Liver (tissue), 8 donors: ENCODE measurements at regions not wholly inside any gene's neighbourhood (a gene's known extent, or its start where the extent isn't known, plus 50 kb on each side); places are given as distances from the start of the nearest gene placed in this dataset.

Experiments used
- DNase-seq: peaks from one replicate; pipeline ENCODE4 v3.0.0-alpha.2; 2017; ENCODE audit warnings: low spot score
- H3K27ac ChIP-seq, 2 donors: one replicate each; pipeline ENCODE4 v1.7.0; 2013; ENCODE audit warnings: inconsistent platforms in 2 of 2, low read length in 2 of 2, control low read depth in 1 of 2, low read depth in 1 of 2, mild to moderate bottlenecking in 1 of 2
- H3K27me3 ChIP-seq, 4 donors: one replicate each; pipeline versions ENCODE4 v1.6.1 to v1.7.0; 2013; ENCODE audit warnings: low read length in 3 of 4, inconsistent platforms in 1 of 4, mild to moderate bottlenecking in 1 of 4, moderate library complexity in 1 of 4; ENCODE audit not compliant: control insufficient read depth in 4 of 4, insufficient read depth in 4 of 4
- H3K36me3 ChIP-seq, 4 donors: one replicate each; pipeline versions ENCODE4 v1.6.1 to v1.7.0; 2013; ENCODE audit warnings: low read length in 3 of 4, mild to moderate bottlenecking in 3 of 4, low read depth in 1 of 4, moderate library complexity in 1 of 4; ENCODE audit not compliant: control insufficient read depth in 4 of 4, insufficient read depth in 3 of 4
- H3K4me1 ChIP-seq, 4 donors: one replicate each; pipeline versions ENCODE4 v1.6.1 to v1.7.0; 2013; ENCODE audit warnings: low read length in 3 of 4, mild to moderate bottlenecking in 3 of 4, moderate library complexity in 1 of 4; ENCODE audit not compliant: control insufficient read depth in 4 of 4, insufficient read depth in 4 of 4
- H3K4me3 ChIP-seq, 3 donors: one replicate each; pipeline versions ENCODE4 v1.6.1 to v1.7.0; 2013; ENCODE audit warnings: low read length in 3 of 3, control low read depth in 1 of 3, low read depth in 1 of 3, mild to moderate bottlenecking in 1 of 3
- H3K9ac ChIP-seq, 2 donors: one replicate each; pipeline ENCODE4 v1.7.0; 2013; ENCODE audit warnings: low read length in 2 of 2, mild to moderate bottlenecking in 2 of 2, moderate library complexity in 2 of 2, control low read depth in 1 of 2, low read depth in 1 of 2
- H3K9me3 ChIP-seq, 4 donors: one replicate each; pipeline versions ENCODE4 v1.6.1 to v1.7.0; 2013; ENCODE audit warnings: low read length in 3 of 4; ENCODE audit not compliant: control insufficient read depth in 4 of 4
- EGR1 ChIP-seq, 2 donors: IDR thresholded peaks; 2 replicates each; pipeline ENCODE4 v1.6.1; 2016 to 2018; ENCODE audit warnings: antibody characterized with exemption in 2 of 2, low read depth in 2 of 2
- FOXA1 ChIP-seq: IDR thresholded peaks from 2 replicates; pipeline ENCODE4 v1.6.1; 2016; ENCODE audit warnings: antibody characterized with exemption
- FOXA2 ChIP-seq: IDR thresholded peaks from 2 replicates; pipeline ENCODE4 v1.6.1; 2016; ENCODE audit warnings: antibody characterized with exemption
- GABPA ChIP-seq, 2 donors: IDR thresholded peaks in 1 of 2; conservative IDR thresholded peaks in 1 of 2; 2 replicates each; pipeline ENCODE4 v1.6.1; 2016; ENCODE audit warnings: antibody characterized with exemption in 2 of 2, mild to moderate bottlenecking in 1 of 2, moderate library complexity in 1 of 2
- HNF4A ChIP-seq, 2 donors: conservative IDR thresholded peaks; 2 replicates each; pipeline ENCODE4 v1.6.1; 2016; ENCODE audit warnings: antibody characterized with exemption in 2 of 2, mild to moderate bottlenecking in 2 of 2
- NR2F2 ChIP-seq: IDR thresholded peaks from 2 replicates; pipeline ENCODE4 v1.6.1; 2016; ENCODE audit warnings: antibody characterized with exemption
- RAD21 ChIP-seq, 2 donors: IDR thresholded peaks; 2 replicates each; pipeline ENCODE4 v1.6.1; 2016; ENCODE audit warnings: antibody characterized with exemption in 2 of 2, mild to moderate bottlenecking in 2 of 2
- RXRA ChIP-seq, 2 donors: IDR thresholded peaks; 2 replicates each; pipeline ENCODE4 v1.6.1; 2017 to 2018; ENCODE audit warnings: antibody characterized with exemption in 2 of 2, mild to moderate bottlenecking in 1 of 2
- SP1 ChIP-seq: IDR thresholded peaks from 2 replicates; pipeline ENCODE4 v1.6.1; 2018; ENCODE audit warnings: antibody characterized with exemption, mild to moderate bottlenecking
- TAF1 ChIP-seq: conservative IDR thresholded peaks from 2 replicates; pipeline ENCODE4 v1.6.1; 2016; ENCODE audit warnings: antibody characterized with exemption, mild to moderate bottlenecking
- WGBS: extraction: QIAGEN DNeasy Blood & Tissue Kit; methylation state at CpG from one replicate; pipeline ENCODE4 v1.1.7; 2013; 5-methylcytosine and 5-hydroxymethylcytosine counted together
- TF ChIP-seq, protein P1 (sequence below): IDR thresholded peaks from 2 replicates; pipeline ENCODE4 v1.6.1; 2016; ENCODE audit warnings: antibody characterized with exemption
- TF ChIP-seq, protein P2 (sequence below): IDR thresholded peaks from 2 replicates; pipeline ENCODE4 v1.6.1; 2016; ENCODE audit warnings: antibody characterized with exemption
- TF ChIP-seq, protein P3 (sequence below): IDR thresholded peaks from 2 replicates; pipeline ENCODE4 v1.6.1; 2016; ENCODE audit warnings: antibody characterized with exemption, mild to moderate bottlenecking
- TF ChIP-seq, protein P4 (sequence below): fragments of 150-350 bp; IDR thresholded peaks from 2 replicates; pipeline ENCODE4 v1.5.1; 2017; ENCODE audit warnings: improper control_type of control experiment, low read depth, low read length; ENCODE audit not compliant: missing input control
- donor health status: healthy.
- donor health status: healthy.
- donor health status: healthy.
- donor health status: healthy.
- donor health status: healthy.

DNA sequence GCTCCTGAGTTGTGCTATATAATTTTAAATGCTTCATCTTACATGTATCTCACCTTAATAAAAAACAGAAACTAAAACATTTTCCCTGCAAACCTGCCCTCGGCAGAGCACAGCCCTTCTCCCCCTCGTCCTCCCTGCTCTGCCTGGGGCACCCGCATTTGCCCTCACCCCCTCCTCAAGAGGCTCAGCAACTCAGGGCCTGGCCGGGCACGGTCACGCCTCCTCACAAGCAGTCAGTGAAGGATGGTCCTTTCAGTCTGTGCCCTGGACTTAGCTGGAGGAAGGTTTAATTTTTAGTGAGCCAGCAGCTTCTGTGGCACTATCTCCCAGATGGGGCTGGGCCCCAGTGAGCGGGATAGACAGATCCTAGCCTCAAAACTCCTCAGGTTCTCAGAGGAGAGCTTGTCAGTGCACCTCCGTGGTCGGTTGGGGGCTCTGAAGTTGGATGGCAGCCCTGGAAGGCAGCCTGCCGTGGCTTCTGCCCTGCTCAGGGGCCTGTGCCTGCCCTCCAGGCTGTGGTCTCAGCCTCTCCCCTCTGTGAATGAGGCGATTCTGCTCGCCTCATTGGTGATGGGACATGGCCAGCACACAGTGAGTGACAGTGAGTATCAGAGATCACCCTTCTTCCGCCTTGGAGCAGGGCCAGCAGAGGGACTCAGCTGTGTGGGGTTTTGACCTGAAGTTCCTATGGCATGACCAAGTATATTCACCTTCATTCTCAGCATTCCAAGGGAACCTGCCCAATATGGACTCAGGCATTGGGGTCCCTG is 56.3 kb upstream of the AFF3 start:
- no peak overlapping the region for H3K27ac ChIP-seq
- H3K4me1 ChIP-seq = peaks cover 0 to 10% (median 7%) of the 10 kb centered on the region in 4 donors
- no peaks in the 10 kb centered on the region for H3K36me3 ChIP-seq
- H3K9ac ChIP-seq = no peak overlapping the region
- H3K27me3 ChIP-seq = no peaks in the 10 kb centered on the region
- no peak for DNase-seq
- WGBS = 85% methylated on average over 13 of the region's 13 CpGs
- H3K9me3 ChIP-seq = no peaks in the 10 kb centered on the region
- H3K4me3 ChIP-seq = no peak overlapping the region
- TF ChIP-seq FOXA2 = no peak
- no peak for TF ChIP-seq RAD21 (IDR thresholded peaks at IDR 0.05)
- TF ChIP-seq, protein P1, sequence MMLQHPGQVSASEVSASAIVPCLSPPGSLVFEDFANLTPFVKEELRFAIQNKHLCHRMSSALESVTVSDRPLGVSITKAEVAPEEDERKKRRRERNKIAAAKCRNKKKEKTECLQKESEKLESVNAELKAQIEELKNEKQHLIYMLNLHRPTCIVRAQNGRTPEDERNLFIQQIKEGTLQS = no peak
- TF ChIP-seq FOXA1 = no peak
- no peak for TF ChIP-seq RXRA (IDR thresholded peaks at IDR 0.05)
- TF ChIP-seq, protein P2, sequence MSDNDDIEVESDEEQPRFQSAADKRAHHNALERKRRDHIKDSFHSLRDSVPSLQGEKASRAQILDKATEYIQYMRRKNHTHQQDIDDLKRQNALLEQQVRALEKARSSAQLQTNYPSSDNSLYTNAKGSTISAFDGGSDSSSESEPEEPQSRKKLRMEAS = no peak
- TF ChIP-seq, protein P3, sequence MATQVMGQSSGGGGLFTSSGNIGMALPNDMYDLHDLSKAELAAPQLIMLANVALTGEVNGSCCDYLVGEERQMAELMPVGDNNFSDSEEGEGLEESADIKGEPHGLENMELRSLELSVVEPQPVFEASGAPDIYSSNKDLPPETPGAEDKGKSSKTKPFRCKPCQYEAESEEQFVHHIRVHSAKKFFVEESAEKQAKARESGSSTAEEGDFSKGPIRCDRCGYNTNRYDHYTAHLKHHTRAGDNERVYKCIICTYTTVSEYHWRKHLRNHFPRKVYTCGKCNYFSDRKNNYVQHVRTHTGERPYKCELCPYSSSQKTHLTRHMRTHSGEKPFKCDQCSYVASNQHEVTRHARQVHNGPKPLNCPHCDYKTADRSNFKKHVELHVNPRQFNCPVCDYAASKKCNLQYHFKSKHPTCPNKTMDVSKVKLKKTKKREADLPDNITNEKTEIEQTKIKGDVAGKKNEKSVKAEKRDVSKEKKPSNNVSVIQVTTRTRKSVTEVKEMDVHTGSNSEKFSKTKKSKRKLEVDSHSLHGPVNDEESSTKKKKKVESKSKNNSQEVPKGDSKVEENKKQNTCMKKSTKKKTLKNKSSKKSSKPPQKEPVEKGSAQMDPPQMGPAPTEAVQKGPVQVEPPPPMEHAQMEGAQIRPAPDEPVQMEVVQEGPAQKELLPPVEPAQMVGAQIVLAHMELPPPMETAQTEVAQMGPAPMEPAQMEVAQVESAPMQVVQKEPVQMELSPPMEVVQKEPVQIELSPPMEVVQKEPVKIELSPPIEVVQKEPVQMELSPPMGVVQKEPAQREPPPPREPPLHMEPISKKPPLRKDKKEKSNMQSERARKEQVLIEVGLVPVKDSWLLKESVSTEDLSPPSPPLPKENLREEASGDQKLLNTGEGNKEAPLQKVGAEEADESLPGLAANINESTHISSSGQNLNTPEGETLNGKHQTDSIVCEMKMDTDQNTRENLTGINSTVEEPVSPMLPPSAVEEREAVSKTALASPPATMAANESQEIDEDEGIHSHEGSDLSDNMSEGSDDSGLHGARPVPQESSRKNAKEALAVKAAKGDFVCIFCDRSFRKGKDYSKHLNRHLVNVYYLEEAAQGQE = no peak
- no peak for TF ChIP-seq TAF1
- TF ChIP-seq HNF4A (conservative IDR thresholded peaks at IDR 0.05) = no peak
- no peak for TF ChIP-seq EGR1 (IDR thresholded peaks at IDR 0.05; ENCODE audit: low read depth in 2 of 2)
- no peak for TF ChIP-seq SP1
- TF ChIP-seq NR2F2 = no peak
- TF ChIP-seq GABPA (IDR thresholded peaks at IDR 0.05 in 1 of 2, conservative IDR thresholded peaks at IDR 0.05 in 1 of 2) = no peak
- TF ChIP-seq, protein P4, sequence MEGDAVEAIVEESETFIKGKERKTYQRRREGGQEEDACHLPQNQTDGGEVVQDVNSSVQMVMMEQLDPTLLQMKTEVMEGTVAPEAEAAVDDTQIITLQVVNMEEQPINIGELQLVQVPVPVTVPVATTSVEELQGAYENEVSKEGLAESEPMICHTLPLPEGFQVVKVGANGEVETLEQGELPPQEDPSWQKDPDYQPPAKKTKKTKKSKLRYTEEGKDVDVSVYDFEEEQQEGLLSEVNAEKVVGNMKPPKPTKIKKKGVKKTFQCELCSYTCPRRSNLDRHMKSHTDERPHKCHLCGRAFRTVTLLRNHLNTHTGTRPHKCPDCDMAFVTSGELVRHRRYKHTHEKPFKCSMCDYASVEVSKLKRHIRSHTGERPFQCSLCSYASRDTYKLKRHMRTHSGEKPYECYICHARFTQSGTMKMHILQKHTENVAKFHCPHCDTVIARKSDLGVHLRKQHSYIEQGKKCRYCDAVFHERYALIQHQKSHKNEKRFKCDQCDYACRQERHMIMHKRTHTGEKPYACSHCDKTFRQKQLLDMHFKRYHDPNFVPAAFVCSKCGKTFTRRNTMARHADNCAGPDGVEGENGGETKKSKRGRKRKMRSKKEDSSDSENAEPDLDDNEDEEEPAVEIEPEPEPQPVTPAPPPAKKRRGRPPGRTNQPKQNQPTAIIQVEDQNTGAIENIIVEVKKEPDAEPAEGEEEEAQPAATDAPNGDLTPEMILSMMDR = no peak

DNA sequence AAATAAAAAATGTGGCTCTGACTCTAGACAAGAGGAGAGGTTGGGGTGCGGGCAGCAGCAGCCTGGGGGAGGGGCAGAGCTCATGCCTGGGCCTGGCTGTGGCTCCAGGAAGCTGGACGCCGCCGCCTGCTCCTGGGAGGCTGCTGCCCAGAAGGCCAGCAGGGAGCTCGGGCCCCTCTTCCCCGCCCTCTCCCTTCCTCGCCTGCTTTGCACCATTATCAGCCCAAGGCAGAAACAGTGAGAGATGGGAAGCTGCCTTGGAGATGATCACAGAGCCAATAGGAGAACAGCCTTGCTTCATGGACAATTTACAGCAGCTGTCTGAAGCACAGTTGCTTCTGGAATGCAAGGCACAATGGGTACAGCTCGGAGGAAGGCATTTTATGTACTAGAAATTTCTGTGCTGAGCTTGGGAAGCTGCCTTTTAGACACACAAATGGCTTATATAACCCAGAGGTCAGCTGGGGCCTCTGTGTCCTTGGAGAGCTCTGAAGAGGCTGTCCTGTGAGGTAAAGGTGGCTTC is 55.3 kb upstream of the AFF3 start:
- Histone ChIP-seq H3K27ac (no peak overlapping the region), H3K9me3 (no peaks in the 10 kb centered on the region), H3K27me3 (no peaks in the 10 kb centered on the region), H3K4me1 (peaks cover 0 to 10% (median 7%) of the 10 kb centered on the region in 4 donors), H3K4me3 (no peak overlapping the region), H3K36me3 (no peaks in the 10 kb centered on the region), H3K9ac (no peak overlapping the region)
- TF ChIP-seq FOXA2 = no peak
- TF ChIP-seq, protein P2 = no peak
- TF ChIP-seq RAD21 (IDR thresholded peaks at IDR 0.05) = peak in 1 of 2 donors; percentile 9
- 62% methylated on average over 8 of the region's 8 CpGs for WGBS
- no peak for DNase-seq
